A549 (cell line): ENCODE measurements at regions not wholly inside any gene's neighbourhood (a gene's known extent, or its start where the extent isn't known, plus 50 kb on each side); places are given as distances from the start of the nearest gene placed in this dataset.

Experiments used
- ATAC-seq, 2 experiments: fragments of 200-7000 bp in 1 of 2; fragments of >200 bp in 1 of 2; cut with Nextera tagmentation in 1 of 2; cut with Tn5 transposase in 1 of 2; 3 replicates each; pipeline versions ENCODE4 v1.8.0 to v1.9.1; 2018 to 2020; ENCODE audit warnings: mild to moderate bottlenecking in 1 of 2, moderate library complexity in 1 of 2
- CTCF ChIA-PET: fragments of 300-600 bp; sonication (Branson Sonifier 250); formaldehyde crosslinking; extraction: SDS; loops from one replicate; lab custom pipeline; 2021; ENCODE audit warnings: antibody characterized with exemption, inconsistent platforms; lab: Yijun Ruan, JAX
- POLR2A ChIA-PET: fragments of 350-600 bp; formaldehyde crosslinking; extraction: SDS; loops from one replicate; lab custom pipeline; 2021; ENCODE audit warnings: antibody characterized with exemption, inconsistent platforms; lab: Yijun Ruan, JAX
- DNase-seq, 2 experiments: peaks; one replicate each; pipeline versions ENCODE4 v3.0.0 to v3.0.0-alpha.2; 2011 to 2016; ENCODE audit warnings: low read depth in 1 of 2, low spot score in 1 of 2
- FAIRE-seq: peaks from 2 replicates; lab custom pipeline; 2011; peaks lifted over from hg19 to GRCh38; lab: Jason Lieb, UNC
- H3K27ac ChIP-seq, 2 experiments: fragments of >200 bp; sonication (Bioruptor Twin); formaldehyde crosslinking; 3 replicates each; pipeline ENCODE4 v1.5.1; 2016 to 2017
- H3K4me1 ChIP-seq: fragments of >200 bp; sonication (Bioruptor Twin); formaldehyde crosslinking; 3 replicates; pipeline ENCODE4 v1.6.1; 2016
- H3K4me2 ChIP-seq: fragments of >200 bp; sonication (Bioruptor Twin); formaldehyde crosslinking; 3 replicates; pipeline ENCODE4 v1.6.1; 2016
- H3K4me3 ChIP-seq: fragments of >200 bp; sonication (Bioruptor Twin); formaldehyde crosslinking; 3 replicates; pipeline ENCODE4 v1.5.1; 2016
- H3K9me3 ChIP-seq: fragments of >200 bp; sonication (Bioruptor Twin); formaldehyde crosslinking; 3 replicates; pipeline ENCODE4 v1.6.1; 2016
- BHLHE40 ChIP-seq: IDR thresholded peaks from 2 replicates; pipeline ENCODE4 v1.6.1; 2012; ENCODE audit warnings: low read depth, low read length, inconsistent platforms
- CBX8 ChIP-seq: fragments of 200-600 bp; sonication (generic); IDR thresholded peaks from 2 replicates; pipeline ENCODE4 v1.6.1; 2016
- CHD2 ChIP-seq: fragments of 150-350 bp; IDR thresholded peaks from 2 replicates; pipeline ENCODE4 v1.6.1; 2014; ENCODE audit warnings: low read length; ENCODE audit not compliant: partially characterized antibody
- CTCF ChIP-seq: fragments of >200 bp; sonication (Bioruptor Twin); formaldehyde crosslinking; IDR thresholded peaks from 3 replicates; pipeline ENCODE4 v1.5.1; 2016
- E2F6 ChIP-seq: IDR thresholded peaks from 2 replicates; pipeline ENCODE4 v1.6.1; 2012; ENCODE audit warnings: low read depth, borderline replicate concordance
- EHF ChIP-seq: fragments of 250-450 bp; sonication (Bioruptor Pico); IDR thresholded peaks from 2 replicates; pipeline ENCODE4 v1.5.0; 2020; ENCODE audit warnings: mild to moderate bottlenecking
- ELK1 ChIP-seq: fragments of 150-350 bp; IDR thresholded peaks from 2 replicates; pipeline ENCODE4 v1.6.1; 2014; ENCODE audit warnings: low read depth, mild to moderate bottlenecking, low read length
- FOSB ChIP-seq: fragments of 250-450 bp; sonication (Bioruptor Pico); IDR thresholded peaks from 2 replicates; pipeline ENCODE4 v1.5.0; 2020; ENCODE audit warnings: mild to moderate bottlenecking, moderate library complexity
- FOXS1 ChIP-seq: fragments of 250-450 bp; sonication (Bioruptor Pico); IDR thresholded peaks from 2 replicates; pipeline ENCODE4 v1.5.0; 2020; ENCODE audit warnings: mild to moderate bottlenecking, moderate library complexity
- HEYL ChIP-seq: fragments of 250-450 bp; sonication (Bioruptor Pico); IDR thresholded peaks from 2 replicates; pipeline ENCODE4 v1.8.0; 2021; ENCODE audit warnings: mild to moderate bottlenecking, moderate library complexity
- HMGXB4 ChIP-seq: fragments of 250-450 bp; sonication (Bioruptor Pico); IDR thresholded peaks from 2 replicates; pipeline ENCODE4 v1.5.0; 2021; ENCODE audit warnings: mild to moderate bottlenecking, moderate library complexity, borderline replicate concordance
- HOXB5 ChIP-seq: fragments of 250-450 bp; sonication (Bioruptor Pico); IDR thresholded peaks from 2 replicates; pipeline ENCODE4 v1.5.0; 2020; ENCODE audit warnings: mild to moderate bottlenecking, moderate library complexity
- JUN ChIP-seq, 2 experiments: fragments of >200 bp; sonication (Bioruptor Twin); formaldehyde crosslinking; IDR thresholded peaks; 2 replicates in 1 of 2; 3 replicates in 1 of 2; pipeline ENCODE4 v1.6.1; 2016 to 2017
- KDM1A ChIP-seq: fragments of 200-600 bp; sonication (generic); IDR thresholded peaks from 2 replicates; pipeline ENCODE4 v1.6.1; 2016; ENCODE audit warnings: low read depth, mild to moderate bottlenecking
- MAFK ChIP-seq: fragments of 450-650 bp; IDR thresholded peaks from 2 replicates; pipeline ENCODE4 v1.6.1; 2014; ENCODE audit not compliant: partially characterized antibody
- PBX3 ChIP-seq: IDR thresholded peaks from 2 replicates; pipeline ENCODE4 v1.6.1; 2012
- POLR2AphosphoS2 ChIP-seq: conservative IDR thresholded peaks from 2 replicates; pipeline ENCODE4 v1.6.1; 2012; ENCODE audit warnings: low read length, improper control_type of control experiment, inconsistent platforms
- RARB ChIP-seq: fragments of 250-450 bp; sonication (Bioruptor Pico); IDR thresholded peaks from 2 replicates; pipeline ENCODE4 v1.8.0; 2021; ENCODE audit warnings: mild to moderate bottlenecking, moderate library complexity
- RFX5 ChIP-seq: fragments of 450-650 bp; IDR thresholded peaks from 2 replicates; pipeline ENCODE4 v1.7.1; 2014; ENCODE audit warnings: antibody characterized with exemption, mild to moderate bottlenecking, moderate library complexity
- SMC3 ChIP-seq: fragments of >200 bp; sonication (Bioruptor Twin); formaldehyde crosslinking; IDR thresholded peaks from 3 replicates; pipeline ENCODE4 v1.6.1; 2018; ENCODE audit warnings: inconsistent platforms
- TFCP2L1 ChIP-seq: fragments of 250-450 bp; sonication (Bioruptor Pico); IDR thresholded peaks from 2 replicates; pipeline ENCODE4 v1.5.0; 2021; ENCODE audit warnings: mild to moderate bottlenecking
- ZC3H11A ChIP-seq: fragments of 450-650 bp; IDR thresholded peaks from 2 replicates; pipeline ENCODE4 v1.6.1; 2014; ENCODE audit warnings: antibody characterized with exemption, mild to moderate bottlenecking
- WGBS: methylation state at CpG from one replicate; pipeline ENCODE4 v1.1.6; 2017; ENCODE audit errors: missing lambda C conversion rate; 5-methylcytosine and 5-hydroxymethylcytosine counted together

- no peak for TF ChIP-seq E2F6
- no peak for TF ChIP-seq TFCP2L1
- no peak for TF ChIP-seq POLR2AphosphoS2
- no peak for TF ChIP-seq CBX8
- no peak for TF ChIP-seq CHD2
- no peak for TF ChIP-seq ZC3H11A
- TF ChIP-seq FOSB, result no peak
- no peak for TF ChIP-seq FOXS1 (CRISPR knock-in tag)
- TF ChIP-seq KDM1A, result no peak
- TF ChIP-seq ELK1, result no peak
- TF ChIP-seq EHF (CRISPR knock-in tag), result no peak
- no peak for TF ChIP-seq HMGXB4 (CRISPR knock-in tag)
Measured at GRCh38 chr1:57947471-57947870, 523.6 kb upstream of the DAB1 start (continued).

- DNase-seq (no peak), FAIRE-seq (no peak), ATAC-seq (no peak)
- ChIA-PET POLR2A (no interaction called here), CTCF (no interaction called here)
- Histone ChIP-seq H3K4me1 (no peaks in the 10 kb centered on the region), H3K4me3 (no peak overlapping the region), H3K9me3 (no peaks in the 10 kb centered on the region), H3K27ac (no peak overlapping the region), H3K4me2 (no peak overlapping the region)
- 4% methylated on average over 4 of the region's 4 CpGs for WGBS
- TF ChIP-seq CTCF (no peak), SMC3 (no peak), HMGXB4 (CRISPR knock-in tag) (no peak), HOXB5 (CRISPR knock-in tag) (no peak), EHF (CRISPR knock-in tag) (no peak), BHLHE40 (no peak), TFCP2L1 (no peak), JUN (IDR thresholded peaks at IDR 0.05) (no peak), KDM1A (no peak), RARB (CRISPR knock-in tag) (no peak), RFX5 (no peak), HEYL (CRISPR knock-in tag) (no peak), PBX3 (no peak), MAFK (no peak)
Measured at GRCh38 chr1:57945045-57945444, 521.2 kb upstream of the DAB1 start.
